Loucy (cell line): ENCODE measurements at regions not wholly inside any gene's neighbourhood (a gene's known extent, or its start where the extent isn't known, plus 50 kb on each side); places are given as distances from the start of the nearest gene placed in this dataset.

Experiments used
- H2AFZ ChIP-seq: fragments of 200-600 bp; sonication (generic); 2 replicates; pipeline ENCODE4 v1.6.0; 2016; ENCODE audit warnings: antibody characterized with exemption, mild to moderate bottlenecking, low read length, moderate library complexity
- H3F3A ChIP-seq: fragments of 200-600 bp; 2 replicates; pipeline ENCODE4 v1.6.0; 2016; ENCODE audit warnings: antibody characterized with exemption, low read depth, mild to moderate bottlenecking
- H3K27me3 ChIP-seq: fragments of 200-600 bp; sonication (generic); 2 replicates; pipeline ENCODE4 v1.6.1; 2014; ENCODE audit warnings: low read length, mild to moderate bottlenecking; ENCODE audit not compliant: insufficient read depth, poor library complexity, severe bottlenecking
- H3K36me3 ChIP-seq: fragments of 200-600 bp; sonication (generic); 2 replicates; pipeline ENCODE4 v1.6.1; 2016; ENCODE audit warnings: low read length; ENCODE audit not compliant: insufficient read depth
- H3K4me1 ChIP-seq: fragments of 200-600 bp; sonication (generic); 2 replicates; pipeline ENCODE4 v1.5.1; 2014; ENCODE audit warnings: low read length, mild to moderate bottlenecking; ENCODE audit not compliant: insufficient read depth, poor library complexity, severe bottlenecking
- H3K4me2 ChIP-seq: fragments of 200-600 bp; sonication (generic); 2 replicates; pipeline ENCODE4 v1.6.0; 2014; ENCODE audit warnings: antibody characterized with exemption, low read length, low read depth, mild to moderate bottlenecking; ENCODE audit not compliant: poor library complexity, severe bottlenecking
- H3K4me3 ChIP-seq: fragments of 200-600 bp; sonication (generic); 2 replicates; pipeline ENCODE4 v1.5.1; 2014; ENCODE audit warnings: low read length, mild to moderate bottlenecking, mixed read lengths; ENCODE audit not compliant: poor library complexity, severe bottlenecking
- H3K79me2 ChIP-seq: fragments of 200-600 bp; sonication (generic); 2 replicates; pipeline ENCODE4 v1.6.1; 2014; ENCODE audit warnings: low read length; ENCODE audit not compliant: insufficient read depth
- H3K9ac ChIP-seq: fragments of 200-600 bp; sonication (generic); 2 replicates; pipeline ENCODE4 v1.6.0; 2014; ENCODE audit warnings: mild to moderate bottlenecking, low read depth, low read length, moderate library complexity; ENCODE audit not compliant: poor library complexity, severe bottlenecking
- H3K9me2 ChIP-seq: fragments of 200-600 bp; sonication (generic); replicated peaks from 2 replicates; pipeline ENCODE4 v1.6.1; 2016; ENCODE audit warnings: low read depth, low read length, mixed read lengths
- H3K9me3 ChIP-seq: fragments of 200-600 bp; sonication (generic); 2 replicates; pipeline ENCODE4 v1.6.1; 2014; ENCODE audit warnings: mild to moderate bottlenecking, antibody characterized with exemption, low read length, low read depth; ENCODE audit not compliant: insufficient read depth
- H4K20me1 ChIP-seq: fragments of 200-600 bp; sonication (generic); 2 replicates; pipeline ENCODE4 v1.6.0; 2014; ENCODE audit warnings: antibody characterized with exemption, low read length, mild to moderate bottlenecking; ENCODE audit not compliant: insufficient read depth, poor library complexity, severe bottlenecking
- CTCF ChIP-seq: fragments of 200-600 bp; sonication (generic); conservative IDR thresholded peaks from 2 replicates; pipeline ENCODE4 v1.5.1; 2014; ENCODE audit warnings: mild to moderate bottlenecking, antibody characterized with exemption, low read length
- EZH2phosphoT487 ChIP-seq: fragments of 200-600 bp; IDR thresholded peaks from 2 replicates; pipeline ENCODE4 v1.6.1; 2018; ENCODE audit warnings: antibody characterized with exemption, mild to moderate bottlenecking, moderate library complexity, borderline replicate concordance

GRCh38 chr5:89851911-89852310 is 557.6 kb downstream of the CETN3 start:
- Histone ChIP-seq H3K27me3 (no peaks in the 10 kb centered on the region), H2AFZ (no peak overlapping the region), H3K4me3 (no peak overlapping the region)

GRCh38 chr5:89850513-89850865 is 559.1 kb downstream of the CETN3 start:
- no peaks in the 10 kb centered on the region for H3K79me2 ChIP-seq
- H3K9ac ChIP-seq, result no peak overlapping the region
- no peaks in the 10 kb centered on the region for H4K20me1 ChIP-seq
- no peak for TF ChIP-seq EZH2phosphoT487
- TF ChIP-seq CTCF, result no peak
- H3K27me3 ChIP-seq, result no peaks in the 10 kb centered on the region
- H3K9me2 ChIP-seq, result no peaks in the 10 kb centered on the region
- no peak overlapping the region for H3K4me3 ChIP-seq
- no peak overlapping the region for H3K4me2 ChIP-seq
- H3K9me3 ChIP-seq, result no peaks in the 10 kb centered on the region
- H3F3A ChIP-seq, result no peaks in the 10 kb centered on the region
- H3K4me1 ChIP-seq, result peaks cover 4% of the 10 kb centered on the region
- no peak overlapping the region; the same call in 1 of the 2 replicates for H2AFZ ChIP-seq
- H3K36me3 ChIP-seq, result no peaks in the 10 kb centered on the region

More at GRCh38 chr5:89851911-89852310, 557.6 kb downstream of the CETN3 start:
- Histone ChIP-seq H3K9ac (no peak overlapping the region), H3F3A (no peaks in the 10 kb centered on the region), H3K9me3 (no peaks in the 10 kb centered on the region), H3K79me2 (no peaks in the 10 kb centered on the region), H3K36me3 (no peaks in the 10 kb centered on the region), H4K20me1 (no peaks in the 10 kb centered on the region), H3K4me2 (no peak overlapping the region), H3K9me2 (no peaks in the 10 kb centered on the region), H3K4me1 (peaks cover 4% of the 10 kb centered on the region)
- no peak for TF ChIP-seq EZH2phosphoT487
- TF ChIP-seq CTCF, result no peak

- TF ChIP-seq EZH2phosphoT487 (no peak), CTCF (no peak)
- Histone ChIP-seq H3F3A (no peaks in the 10 kb centered on the region), H4K20me1 (no peaks in the 10 kb centered on the region), H3K4me3 (no peak overlapping the region), H2AFZ (no peak overlapping the region; the same call in 1 of the 2 replicates), H3K9ac (no peak overlapping the region), H3K4me1 (peaks cover 4% of the 10 kb centered on the region), H3K4me2 (no peak overlapping the region), H3K36me3 (no peaks in the 10 kb centered on the region), H3K9me3 (no peaks in the 10 kb centered on the region), H3K79me2 (no peaks in the 10 kb centered on the region), H3K27me3 (no peaks in the 10 kb centered on the region), H3K9me2 (no peaks in the 10 kb centered on the region)
Observed at GRCh38 chr5:89849830-89850512, 559.6 kb downstream of the CETN3 start.
